Left kidney (tissue), 1 donor: ENCODE measurements at regions not wholly inside any gene's neighbourhood (a gene's known extent, or its start where the extent isn't known, plus 50 kb on each side); places are given as distances from the start of the nearest gene placed in this dataset.

Experiments used
- DNase-seq: peaks from one replicate; pipeline ENCODE4 v3.0.0-alpha.2; 2013

- no peak for DNase-seq
These were observed 269.6 kb downstream of the PSAT1 start for GRCh38 chr9:78566521-78566920.

DNA sequence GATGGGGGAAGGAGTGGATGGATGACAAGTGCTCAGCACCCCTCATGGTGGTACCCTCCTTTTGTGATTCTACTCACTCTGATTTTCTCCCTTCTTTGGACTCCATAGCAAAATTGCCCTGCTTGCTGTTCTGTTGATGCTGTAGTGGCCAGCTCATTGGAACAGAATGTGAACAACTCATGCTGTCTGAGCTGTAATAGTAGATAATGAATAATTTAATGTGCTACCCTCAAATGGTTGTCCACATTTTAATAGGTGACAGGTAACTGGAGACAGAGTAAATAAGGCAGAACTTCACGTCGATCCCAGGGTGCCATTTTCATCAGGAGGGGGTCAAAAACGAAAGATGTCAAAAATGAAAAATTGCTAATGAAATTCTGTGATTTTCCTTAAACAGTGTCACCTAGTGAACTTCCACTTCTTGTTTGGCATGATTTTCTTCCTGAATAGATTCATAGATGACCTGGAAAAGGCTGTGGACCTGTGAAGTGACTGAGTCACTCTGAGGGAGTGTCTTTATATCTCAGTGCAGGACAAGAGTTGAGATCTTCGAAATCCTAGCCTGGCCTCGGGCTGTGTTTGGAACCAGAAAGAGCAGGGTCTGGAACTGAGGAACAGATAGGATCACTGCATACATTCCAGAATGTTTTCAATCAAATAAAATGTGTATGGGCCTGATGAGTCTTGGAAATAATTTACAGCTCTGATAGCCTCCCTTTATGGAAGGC is 270.2 kb downstream of the PSAT1 start:
- no peak for DNase-seq

DNA sequence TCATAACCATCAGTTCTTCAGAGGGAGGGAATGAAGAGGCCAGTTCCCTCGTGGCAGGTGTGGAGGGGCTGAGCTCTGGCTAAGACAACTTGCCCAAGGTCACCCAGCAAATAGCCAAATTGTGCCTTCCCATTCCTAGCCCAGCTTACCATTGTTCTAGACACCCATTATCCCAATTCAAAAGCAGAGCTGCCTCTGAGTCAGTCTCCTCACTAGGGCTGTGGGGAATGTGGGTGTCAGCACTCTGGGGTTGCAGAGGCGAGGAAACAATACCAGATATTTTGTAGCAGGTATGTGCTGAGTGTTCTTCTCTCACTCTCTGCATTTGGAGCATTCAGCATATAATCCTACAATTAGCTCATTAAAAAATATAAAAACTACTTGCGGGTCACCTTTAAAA is 270.8 kb downstream of the PSAT1 start:
- no peak for DNase-seq

DNA sequence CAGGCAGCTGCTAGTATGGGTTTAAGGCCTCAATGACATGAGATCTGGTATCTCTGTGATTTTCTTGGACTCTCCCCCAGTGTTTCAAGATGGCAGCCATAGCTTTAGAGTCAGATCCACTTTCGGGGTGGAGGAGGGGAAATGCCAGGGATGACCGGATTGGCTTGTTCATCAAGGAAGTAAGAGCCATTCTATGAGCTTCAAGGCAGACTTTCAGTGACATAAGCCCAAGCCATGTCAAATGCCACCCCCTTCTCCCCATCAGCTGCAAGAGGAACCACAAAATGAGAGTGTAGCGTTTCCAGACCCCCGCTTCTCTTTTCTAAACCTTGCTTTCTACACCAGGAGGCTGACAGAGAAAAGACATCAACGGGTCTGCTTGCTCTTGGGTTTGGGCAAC is 271.8 kb downstream of the PSAT1 start:
- no peak for DNase-seq

DNA sequence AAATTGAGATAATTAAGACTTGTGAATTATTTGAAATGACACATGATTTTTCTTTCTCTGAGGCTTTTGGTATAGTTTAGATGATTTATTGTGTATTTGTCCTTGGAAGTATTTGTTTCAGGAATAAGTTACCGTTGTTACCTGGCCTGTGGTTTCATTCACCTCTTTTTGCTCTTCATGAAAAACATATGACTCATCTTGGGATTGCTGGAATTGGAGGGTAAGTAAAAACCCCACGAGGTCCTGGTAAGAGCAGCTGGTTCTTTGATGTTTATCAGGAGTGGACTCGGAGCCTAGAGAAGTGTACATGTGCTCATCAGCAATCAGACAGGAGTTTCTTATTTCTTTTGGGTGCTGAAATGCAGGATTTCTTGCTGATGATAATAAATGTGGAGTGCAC is 275.3 kb downstream of the PSAT1 start:
- DNase-seq: no peak

DNA sequence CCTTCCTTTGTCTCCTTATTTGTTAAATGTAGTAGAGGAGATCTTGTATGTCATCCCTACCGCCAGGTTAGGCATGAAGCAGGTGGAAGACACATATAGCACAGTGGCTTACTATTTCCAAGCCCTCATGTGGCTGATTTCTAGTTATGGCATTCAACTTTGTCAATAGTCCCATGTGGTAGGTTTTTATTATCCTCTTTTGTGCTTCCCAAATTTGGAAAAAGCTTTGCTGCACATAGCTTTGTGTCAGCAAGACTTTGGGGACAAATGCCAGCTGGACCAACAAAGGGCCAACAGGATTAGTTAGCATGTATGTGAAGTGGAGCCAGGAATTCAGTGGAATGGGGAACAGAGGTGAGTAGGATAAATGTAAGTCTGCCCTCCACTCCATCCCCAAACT is 276.3 kb downstream of the PSAT1 start:
- DNase-seq: no peak

GRCh38 chr9:78573669-78574068 is 276.7 kb downstream of the PSAT1 start:
- DNase-seq: no peak

DNA sequence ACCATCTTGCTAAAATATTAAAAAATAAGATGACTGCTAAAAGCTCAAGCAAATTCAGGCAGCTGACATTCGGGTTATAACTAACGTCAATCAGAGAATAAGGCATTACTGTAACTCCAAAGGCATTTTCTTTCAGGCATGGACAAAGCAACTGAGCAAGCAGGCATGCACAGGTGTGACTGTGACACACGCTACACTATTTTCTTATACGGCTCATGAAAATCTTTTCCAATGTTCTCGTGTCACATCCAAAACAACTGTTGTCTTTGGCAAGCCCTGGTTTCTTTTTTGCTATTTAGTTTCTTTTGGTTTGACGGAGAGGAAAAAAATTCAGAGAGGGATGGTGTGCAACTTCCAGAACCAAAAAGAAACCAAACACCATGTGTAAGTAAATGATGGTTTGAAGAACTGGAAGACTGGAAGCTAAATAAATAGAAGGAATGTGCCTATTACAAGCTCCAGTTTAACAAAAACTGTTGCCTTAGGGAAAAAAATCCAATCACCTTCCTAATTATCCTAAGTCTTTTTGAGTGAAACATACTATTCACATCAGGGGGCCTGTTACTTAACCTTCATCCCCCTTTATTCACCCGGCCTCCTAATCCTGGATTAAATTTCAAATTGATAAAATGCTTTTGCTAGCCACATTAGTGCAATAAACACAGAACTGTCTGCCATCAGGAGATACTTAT is 277.6 kb downstream of the PSAT1 start:
- no peak for DNase-seq

GRCh38 chr9:78575081-78575480 is 278.2 kb downstream of the PSAT1 start:
- no peak for DNase-seq

GRCh38 chr9:78575771-78576170 is 278.8 kb downstream of the PSAT1 start:
- DNase-seq: no peak

GRCh38 chr9:78577156-78577906 is 280.4 kb downstream of the PSAT1 start:
- DNase-seq: no peak

- DNase-seq: no peak
These were observed 281.1 kb downstream of the PSAT1 start for GRCh38 chr9:78578072-78578471.

DNA sequence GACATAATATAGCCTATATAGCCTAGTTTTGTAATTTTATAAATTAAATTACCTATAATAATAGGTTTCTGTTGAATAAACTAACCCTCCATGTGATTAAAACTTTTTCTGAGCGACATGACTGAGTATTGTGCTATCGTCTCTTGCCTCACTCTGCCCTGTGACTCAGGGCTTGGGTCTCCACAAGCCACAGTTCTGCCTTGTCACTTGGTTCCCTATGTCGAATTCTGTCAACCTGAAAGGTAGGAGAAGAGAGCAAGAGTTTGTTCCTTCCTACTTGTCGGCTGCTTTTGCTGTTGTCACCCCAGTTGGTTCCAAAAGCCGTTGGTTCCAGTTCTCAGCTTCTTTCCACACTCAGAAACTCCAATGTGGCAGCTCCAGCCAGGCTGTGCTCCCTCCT is 285.9 kb downstream of the PSAT1 start:
- DNase-seq: no peak

DNA sequence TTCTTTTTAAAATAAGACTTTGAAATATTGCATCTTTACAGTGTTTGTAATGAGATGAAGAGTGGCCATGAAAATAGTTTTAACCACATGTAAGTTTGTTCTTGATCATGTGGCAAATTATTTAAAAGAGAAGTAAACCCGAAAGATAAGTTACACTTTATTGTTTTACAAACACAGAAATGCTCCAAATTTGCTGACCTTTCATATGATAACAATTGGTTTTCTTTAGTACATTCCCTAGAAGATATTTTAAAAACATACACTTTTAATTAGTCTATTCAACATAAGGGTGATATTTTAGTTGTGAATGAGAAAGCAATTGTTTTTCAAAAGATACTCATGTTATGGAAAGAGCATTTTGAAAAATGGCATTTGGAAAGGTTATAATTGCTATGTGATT is 287.7 kb downstream of the PSAT1 start:
- no peak for DNase-seq

DNA sequence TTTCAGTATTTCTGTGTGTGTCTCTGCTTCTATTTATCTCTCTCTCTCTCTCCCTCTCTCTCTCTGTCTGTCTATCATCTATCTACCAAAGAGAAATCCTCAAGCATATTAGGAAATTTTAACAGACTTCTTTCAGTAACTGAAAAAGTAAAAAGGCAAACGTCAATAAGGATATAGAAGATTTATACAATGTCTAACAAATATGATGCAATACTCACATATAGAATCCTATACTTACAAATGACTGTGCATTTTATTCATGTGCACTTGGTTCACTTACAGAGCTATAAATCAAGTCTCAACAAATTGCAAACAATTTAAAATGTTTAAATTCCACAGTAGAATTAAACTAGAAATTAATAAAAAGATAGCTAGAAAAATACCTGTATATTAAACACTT is 289.0 kb downstream of the PSAT1 start:
- no peak for DNase-seq

- DNase-seq: no peak
These were observed 293.1 kb downstream of the PSAT1 start for GRCh38 chr9:78590068-78590467.

DNA sequence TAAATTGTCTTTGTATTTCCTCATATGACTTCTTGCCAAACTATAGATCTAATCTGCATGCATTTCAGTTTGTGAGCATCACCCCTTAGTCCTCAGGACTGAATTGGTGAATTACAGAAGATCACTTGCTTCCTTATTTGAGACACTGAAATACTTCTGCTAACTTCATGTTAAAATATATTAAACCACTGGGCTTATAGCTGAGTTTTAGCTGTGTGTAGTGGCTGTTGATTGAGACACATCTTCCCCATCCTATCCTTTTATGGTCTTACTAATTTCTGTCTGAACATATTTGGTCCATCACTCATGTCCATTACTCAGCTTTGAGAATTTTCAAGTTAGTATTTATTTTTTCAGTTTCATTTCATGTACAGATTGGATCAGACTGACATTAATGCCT is 295.9 kb downstream of the PSAT1 start:
- DNase-seq: no peak

- DNase-seq: no peak
These were observed 298.4 kb downstream of the PSAT1 start for GRCh38 chr9:78595200-78595945.

GRCh38 chr9:78596346-78596745 is 299.4 kb downstream of the PSAT1 start:
- no peak for DNase-seq

GRCh38 chr9:78598120-78598519 is 301.2 kb downstream of the PSAT1 start:
- DNase-seq: no peak

DNA sequence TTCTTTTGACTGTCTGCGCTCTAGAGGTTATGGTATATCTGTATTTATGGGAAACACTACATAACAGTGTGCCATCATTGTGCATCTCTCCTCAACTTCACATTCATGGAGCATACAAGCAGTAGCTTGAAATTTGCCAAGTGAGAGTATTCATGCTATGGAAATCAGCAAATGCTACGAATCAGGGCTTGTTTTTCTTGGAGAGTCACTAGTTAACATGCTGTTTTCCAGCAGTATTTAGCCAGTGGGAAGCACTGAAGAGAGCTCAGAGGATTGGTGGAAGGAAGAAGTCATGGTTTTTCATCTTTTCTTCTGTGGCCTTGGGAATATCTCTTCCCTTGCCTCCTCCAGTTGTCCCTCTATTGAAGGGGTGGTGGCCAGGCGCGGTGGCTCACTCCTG is 303.0 kb downstream of the PSAT1 start:
- DNase-seq: no peak

GRCh38 chr9:78601957-78602565 is 305.1 kb downstream of the PSAT1 start:
- DNase-seq: peak; percentile 46
